A673 (cell line): ENCODE measurements at regions not wholly inside any gene's neighbourhood (a gene's known extent, or its start where the extent isn't known, plus 50 kb on each side); places are given as distances from the start of the nearest gene placed in this dataset.

ENCODE experiments used
- EZH2 ChIP-seq: fragments of 200-600 bp; sonication (generic); IDR thresholded peaks from 2 replicates; pipeline ENCODE4 v1.6.1; 2017; ENCODE audit warnings: borderline replicate concordance, low read depth, mild to moderate bottlenecking, mixed read lengths, antibody characterized with exemption, low read length; ENCODE audit not compliant: poor library complexity, severe bottlenecking
- TF ChIP-seq, protein P1 (sequence below): fragments of 300-800, 200-600 bp; sonication (generic); conservative IDR thresholded peaks from 2 replicates; pipeline ENCODE4 v1.5.1; 2017; ENCODE audit warnings: low read depth, mild to moderate bottlenecking, antibody characterized with exemption, low read length, moderate library complexity, mixed read lengths

- no peak for TF ChIP-seq EZH2
- TF ChIP-seq, protein P1, sequence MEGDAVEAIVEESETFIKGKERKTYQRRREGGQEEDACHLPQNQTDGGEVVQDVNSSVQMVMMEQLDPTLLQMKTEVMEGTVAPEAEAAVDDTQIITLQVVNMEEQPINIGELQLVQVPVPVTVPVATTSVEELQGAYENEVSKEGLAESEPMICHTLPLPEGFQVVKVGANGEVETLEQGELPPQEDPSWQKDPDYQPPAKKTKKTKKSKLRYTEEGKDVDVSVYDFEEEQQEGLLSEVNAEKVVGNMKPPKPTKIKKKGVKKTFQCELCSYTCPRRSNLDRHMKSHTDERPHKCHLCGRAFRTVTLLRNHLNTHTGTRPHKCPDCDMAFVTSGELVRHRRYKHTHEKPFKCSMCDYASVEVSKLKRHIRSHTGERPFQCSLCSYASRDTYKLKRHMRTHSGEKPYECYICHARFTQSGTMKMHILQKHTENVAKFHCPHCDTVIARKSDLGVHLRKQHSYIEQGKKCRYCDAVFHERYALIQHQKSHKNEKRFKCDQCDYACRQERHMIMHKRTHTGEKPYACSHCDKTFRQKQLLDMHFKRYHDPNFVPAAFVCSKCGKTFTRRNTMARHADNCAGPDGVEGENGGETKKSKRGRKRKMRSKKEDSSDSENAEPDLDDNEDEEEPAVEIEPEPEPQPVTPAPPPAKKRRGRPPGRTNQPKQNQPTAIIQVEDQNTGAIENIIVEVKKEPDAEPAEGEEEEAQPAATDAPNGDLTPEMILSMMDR: no peak
These were observed 144.5 kb upstream of the SMYD2 start for GRCh38 chr1:214136324-214136919.
